SK-N-SH (cell line): ENCODE measurements at regions not wholly inside any gene's neighbourhood (a gene's known extent, or its start where the extent isn't known, plus 50 kb on each side); places are given as distances from the start of the nearest gene placed in this dataset.

ENCODE experiments used
- CTCF ChIA-PET: fragments of 300-600, 350-600 bp; formaldehyde crosslinking; extraction: SDS; loops from one replicate; lab custom pipeline; 2021; lab: Yijun Ruan, JAX
- POLR2A ChIA-PET: fragments of 350-600 bp; sonication (Branson Sonifier 250); formaldehyde crosslinking; extraction: SDS; loops from one replicate; lab custom pipeline; 2020; ENCODE audit warnings: antibody characterized with exemption, inconsistent platforms; lab: Yijun Ruan, JAX
- DNase-seq: peaks from one replicate; pipeline ENCODE4 v3.0.0; 2012
- H2AFZ ChIP-seq: fragments of 200-600 bp; sonication (generic); 2 replicates; pipeline ENCODE4 v1.8.1; 2016; ENCODE audit warnings: antibody characterized with exemption, mild to moderate bottlenecking, low read depth
- H3F3A ChIP-seq: fragments of 200-600 bp; sonication (generic); replicated peaks from 2 replicates; pipeline ENCODE3; 2016; ENCODE audit warnings: antibody characterized with exemption, mild to moderate bottlenecking; ENCODE audit not compliant: insufficient read depth
- H3K27ac ChIP-seq, 2 experiments: fragments of 200-500 bp in 1 of 2; fragments of 200-600 bp in 1 of 2; sonication (Bioruptor generic) in 1 of 2; sonication (generic), shearing (Covaris generic) in 1 of 2; 2 replicates each; pipeline versions ENCODE4 v1.5.1 to v1.6.1; 2014 to 2016; ENCODE audit warnings: low read depth in 2 of 2, inconsistent platforms in 1 of 2, low read length in 1 of 2, mild to moderate bottlenecking in 1 of 2, mixed read lengths in 1 of 2
- H3K27me3 ChIP-seq: fragments of 200-600 bp; sonication (generic), shearing (Covaris generic); 2 replicates; pipeline ENCODE4 v1.6.1; 2016; ENCODE audit warnings: mixed run types; ENCODE audit not compliant: insufficient read depth
- H3K36me3 ChIP-seq, 2 experiments: fragments of 200-500 bp in 1 of 2; fragments of 200-600 bp in 1 of 2; sonication (Bioruptor generic) in 1 of 2; sonication (generic) in 1 of 2; replicated peaks in 1 of 2; 2 replicates each; pipeline versions ENCODE3 to v1.5.1; 2014 to 2016; ENCODE audit warnings: low read length in 1 of 2, mild to moderate bottlenecking in 1 of 2; ENCODE audit not compliant: insufficient read depth in 2 of 2, control insufficient read depth in 1 of 2
- H3K4me1 ChIP-seq, 2 experiments: fragments of 200-500 bp in 1 of 2; fragments of 200-600 bp in 1 of 2; sonication (Bioruptor generic) in 1 of 2; sonication (generic), shearing (Covaris generic) in 1 of 2; 2 replicates each; pipeline versions ENCODE4 v1.5.1 to v1.6.1; 2014 to 2016; ENCODE audit warnings: low read depth in 1 of 2, low read length in 1 of 2, mixed run types in 1 of 2; ENCODE audit not compliant: insufficient read depth in 2 of 2, control insufficient read depth in 1 of 2
- H3K4me2 ChIP-seq: fragments of 200-600 bp; sonication (generic), shearing (Covaris generic); 2 replicates; pipeline ENCODE4 v1.6.1; 2017; ENCODE audit warnings: mixed run types
- H3K4me3 ChIP-seq, 2 experiments: fragments of 200-500 bp in 1 of 2; fragments of 200-600 bp in 1 of 2; sonication (Bioruptor generic) in 1 of 2; sonication (generic), shearing (Covaris generic) in 1 of 2; 2 replicates each; pipeline versions ENCODE4 v1.5.1 to v1.8.1; 2014 to 2016; ENCODE audit warnings: low read depth in 2 of 2, inconsistent platforms in 1 of 2, low read length in 1 of 2, mild to moderate bottlenecking in 1 of 2, mixed read lengths in 1 of 2, moderate library complexity in 1 of 2
- H3K79me2 ChIP-seq: fragments of 200-600 bp; sonication (generic); 2 replicates; pipeline ENCODE4 v1.8.1; 2017; ENCODE audit warnings: mild to moderate bottlenecking; ENCODE audit not compliant: insufficient read depth
- H3K9ac ChIP-seq: fragments of 200-600 bp; sonication (generic); 2 replicates; pipeline ENCODE4 v1.6.1; 2017; ENCODE audit warnings: mixed run types
- H3K9me2 ChIP-seq: fragments of 200-600 bp; sonication (generic); 2 replicates; pipeline ENCODE4 v1.6.1; 2017; ENCODE audit warnings: mixed run types
- H3K9me3 ChIP-seq: fragments of 200-600 bp; sonication (generic); 2 replicates; pipeline ENCODE4 v1.6.1; 2017; ENCODE audit warnings: mixed run types, mild to moderate bottlenecking, moderate library complexity
- H4K20me1 ChIP-seq: fragments of 200-600 bp; sonication (generic); 2 replicates; pipeline ENCODE4 v1.6.1; 2017; ENCODE audit warnings: mild to moderate bottlenecking, mixed run types; ENCODE audit not compliant: insufficient read depth
- CHD2 ChIP-seq: fragments of 150-350 bp; IDR thresholded peaks from 2 replicates; pipeline ENCODE4 v1.6.1; 2018; ENCODE audit warnings: low read length; ENCODE audit not compliant: partially characterized antibody
- FOSL2 ChIP-seq: IDR thresholded peaks from 2 replicates; pipeline ENCODE4 v1.4.0; 2012; ENCODE audit warnings: low read depth, mild to moderate bottlenecking, moderate library complexity, borderline replicate concordance
- FOXJ3 ChIP-seq: sonication (generic); formaldehyde crosslinking; IDR thresholded peaks from 2 replicates; pipeline ENCODE4 v1.5.1; 2020; ENCODE audit warnings: mild to moderate bottlenecking, missing genetic modification reagents
- FOXM1 ChIP-seq: IDR thresholded peaks from 2 replicates; pipeline ENCODE4 v1.4.0; 2012; ENCODE audit warnings: low read depth, mild to moderate bottlenecking
- NFIC ChIP-seq: IDR thresholded peaks from 2 replicates; pipeline ENCODE4 v1.4.0; 2012; ENCODE audit warnings: borderline replicate concordance
- NRF1 ChIP-seq: IDR thresholded peaks from 2 replicates; pipeline ENCODE4 v1.6.1; 2012; ENCODE audit warnings: low read depth, mild to moderate bottlenecking, low read length
- RXRA ChIP-seq: IDR thresholded peaks from 2 replicates; pipeline ENCODE4 v1.4.0; 2012; ENCODE audit warnings: low read depth, mild to moderate bottlenecking, borderline replicate concordance
- SMC3 ChIP-seq: IDR thresholded peaks from 2 replicates; pipeline ENCODE4 v1.6.1; 2012; ENCODE audit warnings: low read depth, low read length, improper control_type of control experiment
- TCF12 ChIP-seq: IDR thresholded peaks from 2 replicates; pipeline ENCODE4 v1.4.0; 2012
- YY1 ChIP-seq: IDR thresholded peaks from 2 replicates; pipeline ENCODE4 v1.4.0; 2012; ENCODE audit warnings: low read depth, mild to moderate bottlenecking
- WGBS: methylation state at CpG from one replicate; pipeline ENCODE4 v1.1.6; 2017; ENCODE audit warnings: low lambda C conversion rate; 5-methylcytosine and 5-hydroxymethylcytosine counted together
- TF ChIP-seq, protein P1 (sequence below): fragments of 150-350 bp; IDR thresholded peaks from 2 replicates; pipeline ENCODE4 v1.6.1; 2017; ENCODE audit warnings: antibody characterized with exemption, low read length, low read depth, borderline replicate concordance
- TF ChIP-seq, protein P2 (sequence below): fragments of 200-600 bp; sonication (generic); IDR thresholded peaks from 2 replicates; pipeline ENCODE4 v1.6.1; 2017; ENCODE audit warnings: antibody characterized with exemption, mild to moderate bottlenecking, moderate library complexity
- TF ChIP-seq, protein P3 (sequence below): IDR thresholded peaks from 2 replicates; pipeline ENCODE4 v1.4.0; 2012; ENCODE audit warnings: low read depth, borderline replicate concordance
- TF ChIP-seq, protein P4 (sequence below): IDR thresholded peaks from 2 replicates; pipeline ENCODE4 v1.4.0; 2012; ENCODE audit warnings: low read depth, borderline replicate concordance

DNA sequence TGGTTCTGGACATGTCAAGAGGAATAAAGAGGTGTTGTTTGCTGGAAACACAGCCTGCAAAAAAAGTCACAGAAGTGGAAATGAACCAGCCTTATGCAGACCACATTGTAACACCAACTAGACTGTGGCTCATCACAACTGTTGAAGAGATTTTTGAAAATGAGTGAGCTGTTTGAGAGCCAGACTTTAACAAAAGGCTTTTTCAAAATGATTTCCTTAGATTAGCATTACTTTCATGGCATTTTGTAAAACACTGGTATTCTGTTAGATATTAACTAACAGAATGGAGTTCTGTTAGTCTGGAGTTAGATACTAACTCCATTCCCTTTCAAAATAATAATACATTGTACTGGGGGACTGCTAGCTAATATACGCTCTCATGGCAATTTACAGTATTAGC lies 60.6 kb upstream of the GABRA2 start:
- H3K4me2 ChIP-seq, result no peak overlapping the region
- TF ChIP-seq, protein P1, sequence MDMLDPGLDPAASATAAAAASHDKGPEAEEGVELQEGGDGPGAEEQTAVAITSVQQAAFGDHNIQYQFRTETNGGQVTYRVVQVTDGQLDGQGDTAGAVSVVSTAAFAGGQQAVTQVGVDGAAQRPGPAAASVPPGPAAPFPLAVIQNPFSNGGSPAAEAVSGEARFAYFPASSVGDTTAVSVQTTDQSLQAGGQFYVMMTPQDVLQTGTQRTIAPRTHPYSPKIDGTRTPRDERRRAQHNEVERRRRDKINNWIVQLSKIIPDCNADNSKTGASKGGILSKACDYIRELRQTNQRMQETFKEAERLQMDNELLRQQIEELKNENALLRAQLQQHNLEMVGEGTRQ, result no peak
- TF ChIP-seq TCF12, result no peak
- TF ChIP-seq FOXJ3 (CRISPR knock-in tag), result no peak
- TF ChIP-seq, protein P2, sequence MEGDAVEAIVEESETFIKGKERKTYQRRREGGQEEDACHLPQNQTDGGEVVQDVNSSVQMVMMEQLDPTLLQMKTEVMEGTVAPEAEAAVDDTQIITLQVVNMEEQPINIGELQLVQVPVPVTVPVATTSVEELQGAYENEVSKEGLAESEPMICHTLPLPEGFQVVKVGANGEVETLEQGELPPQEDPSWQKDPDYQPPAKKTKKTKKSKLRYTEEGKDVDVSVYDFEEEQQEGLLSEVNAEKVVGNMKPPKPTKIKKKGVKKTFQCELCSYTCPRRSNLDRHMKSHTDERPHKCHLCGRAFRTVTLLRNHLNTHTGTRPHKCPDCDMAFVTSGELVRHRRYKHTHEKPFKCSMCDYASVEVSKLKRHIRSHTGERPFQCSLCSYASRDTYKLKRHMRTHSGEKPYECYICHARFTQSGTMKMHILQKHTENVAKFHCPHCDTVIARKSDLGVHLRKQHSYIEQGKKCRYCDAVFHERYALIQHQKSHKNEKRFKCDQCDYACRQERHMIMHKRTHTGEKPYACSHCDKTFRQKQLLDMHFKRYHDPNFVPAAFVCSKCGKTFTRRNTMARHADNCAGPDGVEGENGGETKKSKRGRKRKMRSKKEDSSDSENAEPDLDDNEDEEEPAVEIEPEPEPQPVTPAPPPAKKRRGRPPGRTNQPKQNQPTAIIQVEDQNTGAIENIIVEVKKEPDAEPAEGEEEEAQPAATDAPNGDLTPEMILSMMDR, result no peak
- no peak for TF ChIP-seq NRF1
- TF ChIP-seq YY1, result no peak
- TF ChIP-seq RXRA, result no peak
- TF ChIP-seq, all 33 proteins: peak for 0
- Histone ChIP-seq H3K36me3 (no peaks in the 10 kb centered on the region), H3K4me1 (no peaks in the 10 kb centered on the region), H3K9ac (no peak overlapping the region), H3K27ac (no peak overlapping the region), H3K9me2 (no peaks in the 10 kb centered on the region), H3K27me3 (no peaks in the 10 kb centered on the region), H3K4me3 (no peak overlapping the region), H2AFZ (no peak overlapping the region), H3K79me2 (no peaks in the 10 kb centered on the region), H3F3A (no peaks in the 10 kb centered on the region), H3K9me3 (no peaks in the 10 kb centered on the region), H4K20me1 (no peaks in the 10 kb centered on the region)
- CTCF ChIA-PET, result no interaction called here
- DNase-seq, result no peak
- WGBS, result 88% methylated on average over 1 of the region's 1 CpG
- POLR2A ChIA-PET, result no interaction called here

DNA sequence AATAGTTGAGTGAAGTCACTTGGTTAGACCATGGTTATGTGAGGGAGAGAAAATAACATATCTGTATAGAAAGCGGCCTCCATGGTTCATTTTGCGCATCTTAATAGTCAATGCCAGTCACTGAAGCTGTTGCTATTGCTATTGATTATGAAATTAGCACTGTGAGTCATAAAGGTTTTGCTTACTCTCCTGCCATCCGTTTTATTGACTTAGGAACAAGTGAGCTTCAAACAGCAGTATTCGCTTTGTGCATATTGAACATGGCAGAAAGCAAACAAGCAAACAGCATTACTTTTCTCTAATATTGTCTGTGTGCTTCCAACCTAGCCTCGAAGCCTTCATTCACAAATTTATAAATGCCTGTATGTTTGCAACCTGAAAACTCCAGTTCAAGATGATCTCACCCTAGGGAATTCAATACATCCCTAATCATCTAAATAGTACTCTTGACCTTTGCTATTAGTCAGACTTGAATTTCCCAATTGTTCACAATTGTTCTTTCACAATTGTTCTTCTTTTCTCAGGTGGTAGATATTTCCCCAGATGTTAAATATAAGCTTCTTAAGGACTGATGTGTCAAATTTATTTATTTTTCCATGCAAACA lies 55.9 kb upstream of the GABRA2 start:
- Histone ChIP-seq H2AFZ (no peak overlapping the region), H3K4me3 (no peak overlapping the region), H3K9ac (no peak overlapping the region), H3K4me2 (no peak overlapping the region), H3K27me3 (no peaks in the 10 kb centered on the region), H3K79me2 (no peaks in the 10 kb centered on the region), H3K27ac (no peak overlapping the region), H3K9me2 (no peaks in the 10 kb centered on the region), H3K9me3 (no peaks in the 10 kb centered on the region), H4K20me1 (no peaks in the 10 kb centered on the region), H3K36me3 (no peaks in the 10 kb centered on the region), H3F3A (no peaks in the 10 kb centered on the region), H3K4me1 (no peaks in the 10 kb centered on the region)
- 14% methylated on average over 5 of the region's 5 CpGs for WGBS
- CTCF ChIA-PET, result no interaction called here
- no peak for DNase-seq
- TF ChIP-seq FOXJ3 (CRISPR knock-in tag) (no peak), CHD2 (no peak), FOXM1 (no peak), SMC3 (no peak), FOSL2 (no peak), NRF1 (no peak), NFIC (no peak), YY1 (no peak)
- TF ChIP-seq, protein P3, sequence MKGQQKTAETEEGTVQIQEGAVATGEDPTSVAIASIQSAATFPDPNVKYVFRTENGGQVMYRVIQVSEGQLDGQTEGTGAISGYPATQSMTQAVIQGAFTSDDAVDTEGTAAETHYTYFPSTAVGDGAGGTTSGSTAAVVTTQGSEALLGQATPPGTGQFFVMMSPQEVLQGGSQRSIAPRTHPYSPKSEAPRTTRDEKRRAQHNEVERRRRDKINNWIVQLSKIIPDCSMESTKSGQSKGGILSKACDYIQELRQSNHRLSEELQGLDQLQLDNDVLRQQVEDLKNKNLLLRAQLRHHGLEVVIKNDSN, result no peak
- TF ChIP-seq, protein P2, result no peak
- TF ChIP-seq, protein P4, sequence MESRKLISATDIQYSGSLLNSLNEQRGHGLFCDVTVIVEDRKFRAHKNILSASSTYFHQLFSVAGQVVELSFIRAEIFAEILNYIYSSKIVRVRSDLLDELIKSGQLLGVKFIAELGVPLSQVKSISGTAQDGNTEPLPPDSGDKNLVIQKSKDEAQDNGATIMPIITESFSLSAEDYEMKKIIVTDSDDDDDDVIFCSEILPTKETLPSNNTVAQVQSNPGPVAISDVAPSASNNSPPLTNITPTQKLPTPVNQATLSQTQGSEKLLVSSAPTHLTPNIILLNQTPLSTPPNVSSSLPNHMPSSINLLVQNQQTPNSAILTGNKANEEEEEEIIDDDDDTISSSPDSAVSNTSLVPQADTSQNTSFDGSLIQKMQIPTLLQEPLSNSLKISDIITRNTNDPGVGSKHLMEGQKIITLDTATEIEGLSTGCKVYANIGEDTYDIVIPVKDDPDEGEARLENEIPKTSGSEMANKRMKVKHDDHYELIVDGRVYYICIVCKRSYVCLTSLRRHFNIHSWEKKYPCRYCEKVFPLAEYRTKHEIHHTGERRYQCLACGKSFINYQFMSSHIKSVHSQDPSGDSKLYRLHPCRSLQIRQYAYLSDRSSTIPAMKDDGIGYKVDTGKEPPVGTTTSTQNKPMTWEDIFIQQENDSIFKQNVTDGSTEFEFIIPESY, result no peak
- POLR2A ChIA-PET, result no interaction called here
